ENCODE measurements at regions not wholly inside any gene's neighbourhood (a gene's known extent, or its start where the extent isn't known, plus 50 kb on each side); places are given as distances from the start of the nearest gene placed in this dataset.

DNA sequence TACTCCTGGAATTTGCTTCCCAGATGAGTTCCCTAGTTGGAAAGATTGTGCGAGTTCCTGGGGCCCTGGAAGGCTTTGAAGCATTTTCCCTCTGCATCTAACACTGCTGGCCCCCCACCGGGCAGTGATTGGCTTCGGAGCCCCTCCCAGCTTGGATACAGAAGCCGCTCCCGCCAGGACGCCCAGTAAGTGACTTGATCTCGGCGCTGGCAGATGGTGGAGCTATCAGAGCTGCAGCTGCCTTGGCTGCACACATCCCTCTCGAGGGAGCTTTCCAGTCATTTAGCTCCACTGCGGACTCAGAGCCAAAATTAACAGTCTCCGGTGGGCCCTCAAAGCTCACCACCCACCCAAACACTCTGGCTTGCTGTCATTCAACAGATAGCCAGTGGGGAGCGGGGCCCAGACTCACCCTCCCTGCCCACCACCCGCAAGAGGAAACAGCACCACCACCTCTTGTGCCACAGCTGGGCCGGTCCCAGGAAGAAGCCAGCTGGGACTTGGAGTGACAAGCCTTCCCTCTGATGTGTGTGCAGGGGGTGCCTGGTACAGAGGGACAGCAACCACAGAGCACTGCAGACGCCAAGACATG is 162.3 kb downstream of the TRIM29 start:
- TF ChIP-seq, protein P1, sequence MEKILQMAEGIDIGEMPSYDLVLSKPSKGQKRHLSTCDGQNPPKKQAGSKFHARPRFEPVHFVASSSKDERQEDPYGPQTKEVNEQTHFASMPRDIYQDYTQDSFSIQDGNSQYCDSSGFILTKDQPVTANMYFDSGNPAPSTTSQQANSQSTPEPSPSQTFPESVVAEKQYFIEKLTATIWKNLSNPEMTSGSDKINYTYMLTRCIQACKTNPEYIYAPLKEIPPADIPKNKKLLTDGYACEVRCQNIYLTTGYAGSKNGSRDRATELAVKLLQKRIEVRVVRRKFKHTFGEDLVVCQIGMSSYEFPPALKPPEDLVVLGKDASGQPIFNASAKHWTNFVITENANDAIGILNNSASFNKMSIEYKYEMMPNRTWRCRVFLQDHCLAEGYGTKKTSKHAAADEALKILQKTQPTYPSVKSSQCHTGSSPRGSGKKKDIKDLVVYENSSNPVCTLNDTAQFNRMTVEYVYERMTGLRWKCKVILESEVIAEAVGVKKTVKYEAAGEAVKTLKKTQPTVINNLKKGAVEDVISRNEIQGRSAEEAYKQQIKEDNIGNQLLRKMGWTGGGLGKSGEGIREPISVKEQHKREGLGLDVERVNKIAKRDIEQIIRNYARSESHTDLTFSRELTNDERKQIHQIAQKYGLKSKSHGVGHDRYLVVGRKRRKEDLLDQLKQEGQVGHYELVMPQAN (conservative IDR thresholded peaks at IDR 0.05) = no peak
- TF ChIP-seq, protein P2, sequence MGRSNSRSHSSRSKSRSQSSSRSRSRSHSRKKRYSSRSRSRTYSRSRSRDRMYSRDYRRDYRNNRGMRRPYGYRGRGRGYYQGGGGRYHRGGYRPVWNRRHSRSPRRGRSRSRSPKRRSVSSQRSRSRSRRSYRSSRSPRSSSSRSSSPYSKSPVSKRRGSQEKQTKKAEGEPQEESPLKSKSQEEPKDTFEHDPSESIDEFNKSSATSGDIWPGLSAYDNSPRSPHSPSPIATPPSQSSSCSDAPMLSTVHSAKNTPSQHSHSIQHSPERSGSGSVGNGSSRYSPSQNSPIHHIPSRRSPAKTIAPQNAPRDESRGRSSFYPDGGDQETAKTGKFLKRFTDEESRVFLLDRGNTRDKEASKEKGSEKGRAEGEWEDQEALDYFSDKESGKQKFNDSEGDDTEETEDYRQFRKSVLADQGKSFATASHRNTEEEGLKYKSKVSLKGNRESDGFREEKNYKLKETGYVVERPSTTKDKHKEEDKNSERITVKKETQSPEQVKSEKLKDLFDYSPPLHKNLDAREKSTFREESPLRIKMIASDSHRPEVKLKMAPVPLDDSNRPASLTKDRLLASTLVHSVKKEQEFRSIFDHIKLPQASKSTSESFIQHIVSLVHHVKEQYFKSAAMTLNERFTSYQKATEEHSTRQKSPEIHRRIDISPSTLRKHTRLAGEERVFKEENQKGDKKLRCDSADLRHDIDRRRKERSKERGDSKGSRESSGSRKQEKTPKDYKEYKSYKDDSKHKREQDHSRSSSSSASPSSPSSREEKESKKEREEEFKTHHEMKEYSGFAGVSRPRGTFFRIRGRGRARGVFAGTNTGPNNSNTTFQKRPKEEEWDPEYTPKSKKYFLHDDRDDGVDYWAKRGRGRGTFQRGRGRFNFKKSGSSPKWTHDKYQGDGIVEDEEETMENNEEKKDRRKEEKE (IDR thresholded peaks at IDR 0.05) = no peak
- TF ChIP-seq, protein P3, sequence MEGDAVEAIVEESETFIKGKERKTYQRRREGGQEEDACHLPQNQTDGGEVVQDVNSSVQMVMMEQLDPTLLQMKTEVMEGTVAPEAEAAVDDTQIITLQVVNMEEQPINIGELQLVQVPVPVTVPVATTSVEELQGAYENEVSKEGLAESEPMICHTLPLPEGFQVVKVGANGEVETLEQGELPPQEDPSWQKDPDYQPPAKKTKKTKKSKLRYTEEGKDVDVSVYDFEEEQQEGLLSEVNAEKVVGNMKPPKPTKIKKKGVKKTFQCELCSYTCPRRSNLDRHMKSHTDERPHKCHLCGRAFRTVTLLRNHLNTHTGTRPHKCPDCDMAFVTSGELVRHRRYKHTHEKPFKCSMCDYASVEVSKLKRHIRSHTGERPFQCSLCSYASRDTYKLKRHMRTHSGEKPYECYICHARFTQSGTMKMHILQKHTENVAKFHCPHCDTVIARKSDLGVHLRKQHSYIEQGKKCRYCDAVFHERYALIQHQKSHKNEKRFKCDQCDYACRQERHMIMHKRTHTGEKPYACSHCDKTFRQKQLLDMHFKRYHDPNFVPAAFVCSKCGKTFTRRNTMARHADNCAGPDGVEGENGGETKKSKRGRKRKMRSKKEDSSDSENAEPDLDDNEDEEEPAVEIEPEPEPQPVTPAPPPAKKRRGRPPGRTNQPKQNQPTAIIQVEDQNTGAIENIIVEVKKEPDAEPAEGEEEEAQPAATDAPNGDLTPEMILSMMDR (IDR thresholded peaks at IDR 0.05 in 2 of 3, conservative IDR thresholded peaks at IDR 0.05 in 1 of 3; ENCODE audit: control insufficient read depth in 2 of 3, extremely low read depth in 1 of 3, insufficient read depth in 1 of 3, low read depth in 3 of 3, low read length in 3 of 3) = no peak
- TF ChIP-seq CREB1 (IDR thresholded peaks at IDR 0.05; ENCODE audit: low read depth) = no peak
- TF ChIP-seq NFIC (IDR thresholded peaks at IDR 0.05; ENCODE audit: low read depth, low read length) = no peak
- no peak for TF ChIP-seq POLR2A (IDR thresholded peaks at IDR 0.05; ENCODE audit: low read depth, low read length)
- TF ChIP-seq, protein P4, sequence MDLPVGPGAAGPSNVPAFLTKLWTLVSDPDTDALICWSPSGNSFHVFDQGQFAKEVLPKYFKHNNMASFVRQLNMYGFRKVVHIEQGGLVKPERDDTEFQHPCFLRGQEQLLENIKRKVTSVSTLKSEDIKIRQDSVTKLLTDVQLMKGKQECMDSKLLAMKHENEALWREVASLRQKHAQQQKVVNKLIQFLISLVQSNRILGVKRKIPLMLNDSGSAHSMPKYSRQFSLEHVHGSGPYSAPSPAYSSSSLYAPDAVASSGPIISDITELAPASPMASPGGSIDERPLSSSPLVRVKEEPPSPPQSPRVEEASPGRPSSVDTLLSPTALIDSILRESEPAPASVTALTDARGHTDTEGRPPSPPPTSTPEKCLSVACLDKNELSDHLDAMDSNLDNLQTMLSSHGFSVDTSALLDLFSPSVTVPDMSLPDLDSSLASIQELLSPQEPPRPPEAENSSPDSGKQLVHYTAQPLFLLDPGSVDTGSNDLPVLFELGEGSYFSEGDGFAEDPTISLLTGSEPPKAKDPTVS (IDR thresholded peaks at IDR 0.05; ENCODE audit: low read depth, low read length) = no peak
- no peak for TF ChIP-seq NR2C2 (IDR thresholded peaks at IDR 0.05; ENCODE audit: borderline replicate concordance, control insufficient read depth, insufficient read length, low read depth)
- TF ChIP-seq, protein P5, sequence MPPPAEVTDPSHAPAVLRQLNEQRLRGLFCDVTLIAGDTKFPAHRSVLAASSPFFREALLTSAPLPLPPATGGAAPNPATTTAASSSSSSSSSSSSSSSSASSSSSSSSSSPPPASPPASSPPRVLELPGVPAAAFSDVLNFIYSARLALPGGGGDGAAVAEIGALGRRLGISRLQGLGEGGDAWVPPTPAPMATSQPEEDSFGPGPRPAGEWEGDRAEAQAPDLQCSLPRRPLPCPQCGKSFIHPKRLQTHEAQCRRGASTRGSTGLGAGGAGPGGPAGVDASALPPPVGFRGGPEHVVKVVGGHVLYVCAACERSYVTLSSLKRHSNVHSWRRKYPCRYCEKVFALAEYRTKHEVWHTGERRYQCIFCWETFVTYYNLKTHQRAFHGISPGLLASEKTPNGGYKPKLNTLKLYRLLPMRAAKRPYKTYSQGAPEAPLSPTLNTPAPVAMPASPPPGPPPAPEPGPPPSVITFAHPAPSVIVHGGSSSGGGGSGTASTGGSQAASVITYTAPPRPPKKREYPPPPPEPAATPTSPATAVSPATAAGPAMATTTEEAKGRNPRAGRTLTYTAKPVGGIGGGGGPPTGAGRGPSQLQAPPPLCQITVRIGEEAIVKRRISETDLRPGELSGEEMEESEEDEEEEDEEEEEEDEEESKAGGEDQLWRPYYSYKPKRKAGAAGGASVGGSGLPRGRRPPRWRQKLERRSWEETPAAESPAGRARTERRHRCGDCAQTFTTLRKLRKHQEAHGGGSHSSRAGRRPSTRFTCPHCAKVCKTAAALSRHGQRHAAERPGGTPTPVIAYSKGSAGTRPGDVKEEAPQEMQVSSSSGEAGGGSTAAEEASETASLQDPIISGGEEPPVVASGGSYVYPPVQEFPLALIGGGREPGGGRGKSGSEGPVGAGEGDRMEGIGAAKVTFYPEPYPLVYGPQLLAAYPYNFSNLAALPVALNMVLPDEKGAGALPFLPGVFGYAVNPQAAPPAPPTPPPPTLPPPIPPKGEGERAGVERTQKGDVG (CRISPR knock-in tag; IDR thresholded peaks at IDR 0.05) = no peak
- no peak for TF ChIP-seq EZH2 (IDR thresholded peaks at IDR 0.05; ENCODE audit: borderline replicate concordance, control insufficient read depth, low read depth, low read length)
- TF ChIP-seq CEBPB (IDR thresholded peaks at IDR 0.05; ENCODE audit: borderline replicate concordance in 1 of 2, low read depth in 2 of 2, low read length in 2 of 2) = no peak
